IMR-90 (cell line): ENCODE measurements at regions not wholly inside any gene's neighbourhood (a gene's known extent, or its start where the extent isn't known, plus 50 kb on each side); places are given as distances from the start of the nearest gene placed in this dataset.

ENCODE experiments used
- ATAC-seq: fragments of 200-7000 bp; cut with Tn5 transposase; 2 replicates; pipeline ENCODE4 v1.9.1; 2020; ENCODE audit warnings: low read depth, mild to moderate bottlenecking, moderate library complexity
- BruUV-seq: library from RNA; stranded (reverse); fragments of 400-500 nt; replicated peaks from 2 replicates; lab custom pipeline; 2021; lab: Mats Ljungman, UMichigan
- CTCF ChIA-PET: fragments of 300-600 bp; formaldehyde crosslinking; extraction: SDS; loops from one replicate; lab custom pipeline; 2021; ENCODE audit warnings: antibody characterized with exemption; lab: Yijun Ruan, JAX
- POLR2A ChIA-PET: fragments of 300-600 bp; sonication (Branson Sonifier 250); formaldehyde crosslinking; loops from one replicate; lab custom pipeline; 2022; ENCODE audit warnings: antibody characterized with exemption; ENCODE audit not compliant: unreplicated experiment; lab: Charles Lee
- DNase-seq: peaks from one replicate; pipeline ENCODE4 v3.0.0; 2013
- H2AFZ ChIP-seq: replicated peaks from 2 replicates; pipeline ENCODE3; 2013; ENCODE audit warnings: low read length, mild to moderate bottlenecking; ENCODE audit not compliant: poor library complexity
- H2AK5ac ChIP-seq: 2 replicates; pipeline ENCODE4 v1.6.1; 2013; ENCODE audit warnings: low read depth, low read length, inconsistent platforms
- H2AK9ac ChIP-seq: replicated peaks from 2 replicates; pipeline ENCODE3; 2013; ENCODE audit warnings: mild to moderate bottlenecking, low read depth, low read length, moderate library complexity; ENCODE audit not compliant: poor library complexity
- H2BK120ac ChIP-seq: 2 replicates; pipeline ENCODE4 v1.6.1; 2013; ENCODE audit warnings: low read depth, low read length, inconsistent platforms
- H2BK15ac ChIP-seq: 3 replicates; pipeline ENCODE4 v1.6.1; 2013; ENCODE audit warnings: low read depth, low read length, inconsistent platforms
- H2BK20ac ChIP-seq: 2 replicates; pipeline ENCODE4 v1.6.1; 2013; ENCODE audit warnings: low read depth, mild to moderate bottlenecking, inconsistent platforms, low read length, moderate library complexity
- H2BK5ac ChIP-seq: 2 replicates; pipeline ENCODE4 v1.6.1; 2013; ENCODE audit warnings: mild to moderate bottlenecking, low read depth, low read length, inconsistent platforms; ENCODE audit not compliant: poor library complexity, severe bottlenecking
- H3K14ac ChIP-seq: replicated peaks from 2 replicates; pipeline ENCODE4 v1.6.1; 2013; ENCODE audit warnings: low read depth, low read length, inconsistent platforms
- H3K18ac ChIP-seq: 2 replicates; pipeline ENCODE4 v1.6.1; 2013; ENCODE audit warnings: low read depth, low read length, control low read depth
- H3K23ac ChIP-seq: 2 replicates; pipeline ENCODE4 v1.6.1; 2013; ENCODE audit warnings: low read depth, low read length, inconsistent platforms
- H3K27ac ChIP-seq: 2 replicates; pipeline ENCODE4 v1.5.1; 2013; ENCODE audit warnings: mild to moderate bottlenecking, control low read depth, low read length; ENCODE audit not compliant: insufficient read depth
- H3K27me3 ChIP-seq: 2 replicates; pipeline ENCODE4 v1.6.1; 2013; ENCODE audit warnings: low read length; ENCODE audit not compliant: control insufficient read depth, insufficient read depth
- H3K36me3 ChIP-seq: 2 replicates; pipeline ENCODE4 v1.6.1; 2013; ENCODE audit warnings: low read length, mixed read lengths; ENCODE audit not compliant: control insufficient read depth, insufficient read depth
- H3K4ac ChIP-seq: 2 replicates; pipeline ENCODE4 v1.6.1; 2013; ENCODE audit warnings: low read depth, low read length, inconsistent platforms
- H3K4me1 ChIP-seq: 2 replicates; pipeline ENCODE4 v1.6.1; 2013; ENCODE audit warnings: low read length, mixed read lengths; ENCODE audit not compliant: control insufficient read depth, insufficient read depth
- H3K4me2 ChIP-seq: 2 replicates; pipeline ENCODE4 v1.6.1; 2013; ENCODE audit warnings: low read depth, mild to moderate bottlenecking, control low read depth, low read length, moderate library complexity
- H3K4me3 ChIP-seq: 2 replicates; pipeline ENCODE4 v1.5.1; 2013; ENCODE audit warnings: low read depth, mild to moderate bottlenecking, control low read depth, low read length, moderate library complexity; ENCODE audit not compliant: insufficient read depth
- H3K56ac ChIP-seq: 2 replicates; pipeline ENCODE4 v1.6.1; 2013; ENCODE audit warnings: low read length, inconsistent platforms; ENCODE audit not compliant: insufficient read depth; ENCODE audit errors: extremely low read depth
- H3K79me1 ChIP-seq, 2 experiments: 2 replicates each; pipeline ENCODE4 v1.6.1; 2013; ENCODE audit warnings: low read length in 2 of 2, inconsistent platforms in 1 of 2, low read depth in 1 of 2
- H3K9ac ChIP-seq: 2 replicates; pipeline ENCODE4 v1.6.1; 2013; ENCODE audit warnings: low read depth, low read length, control low read depth
- H3K9me1 ChIP-seq: 2 replicates; pipeline ENCODE4 v1.6.1; 2013; ENCODE audit warnings: low read length, inconsistent platforms; ENCODE audit not compliant: insufficient read depth
- H3K9me3 ChIP-seq: 2 replicates; pipeline ENCODE4 v1.6.1; 2013; ENCODE audit warnings: low read length; ENCODE audit not compliant: control insufficient read depth, insufficient read depth
- H4K20me1 ChIP-seq: 2 replicates; pipeline ENCODE4 v1.6.1; 2013; ENCODE audit warnings: low read length, inconsistent platforms; ENCODE audit not compliant: insufficient read depth
- H4K5ac ChIP-seq: 2 replicates; pipeline ENCODE4 v1.6.1; 2013; ENCODE audit warnings: mild to moderate bottlenecking, low read depth, low read length, control low read depth
- H4K8ac ChIP-seq, 2 experiments: 2 replicates each; pipeline ENCODE4 v1.6.1; 2013; ENCODE audit warnings: low read depth in 2 of 2, low read length in 2 of 2, control low read depth in 1 of 2, inconsistent platforms in 1 of 2
- H4K91ac ChIP-seq: 2 replicates; pipeline ENCODE4 v1.6.1; 2013; ENCODE audit warnings: low read depth, low read length, inconsistent platforms; ENCODE audit not compliant: insufficient read depth
- BHLHE40 ChIP-seq: fragments of 150-350 bp; IDR thresholded peaks from 2 replicates; pipeline ENCODE4 v1.6.1; 2016; ENCODE audit warnings: mild to moderate bottlenecking, low read depth, low read length
- CEBPB ChIP-seq: IDR thresholded peaks from 2 replicates; pipeline ENCODE4 v1.6.1; 2012; ENCODE audit warnings: low read depth, low read length, improper control_type of control experiment
- CHD1 ChIP-seq: IDR thresholded peaks from 2 replicates; pipeline ENCODE4 v1.6.1; 2012; ENCODE audit warnings: low read depth, low read length, improper control_type of control experiment
- CTCF ChIP-seq: conservative IDR thresholded peaks from 2 replicates; pipeline ENCODE4 v1.5.1; 2012; ENCODE audit warnings: mild to moderate bottlenecking, low read depth, low read length, improper control_type of control experiment
- FOS ChIP-seq: fragments of 150-350 bp; IDR thresholded peaks from 2 replicates; pipeline ENCODE4 v1.6.1; 2016; ENCODE audit warnings: low read depth, low read length
- MAFK ChIP-seq: IDR thresholded peaks from 2 replicates; pipeline ENCODE4 v1.6.1; 2012; ENCODE audit warnings: low read depth, low read length, improper control_type of control experiment
- MAZ ChIP-seq: IDR thresholded peaks from 2 replicates; pipeline ENCODE4 v1.6.1; 2012; ENCODE audit warnings: low read depth, mild to moderate bottlenecking, low read length, improper control_type of control experiment, moderate library complexity, borderline replicate concordance
- MXI1 ChIP-seq: IDR thresholded peaks from 2 replicates; pipeline ENCODE4 v1.6.1; 2012; ENCODE audit warnings: low read depth, mild to moderate bottlenecking, low read length, moderate library complexity, borderline replicate concordance
- NFE2L2 ChIP-seq: fragments of 150-350 bp; IDR thresholded peaks from 2 replicates; pipeline ENCODE4 v1.6.1; 2016; ENCODE audit warnings: low read depth, mild to moderate bottlenecking, low read length
- POLR2A ChIP-seq: IDR thresholded peaks from 2 replicates; pipeline ENCODE4 v1.6.1; 2012; ENCODE audit warnings: mild to moderate bottlenecking, low read depth, low read length
- RAD21 ChIP-seq: IDR thresholded peaks from 2 replicates; pipeline ENCODE4 v1.6.1; 2012; ENCODE audit warnings: low read length, improper control_type of control experiment
- RCOR1 ChIP-seq: IDR thresholded peaks from 2 replicates; pipeline ENCODE4 v1.6.1; 2012; ENCODE audit warnings: mild to moderate bottlenecking, low read length, improper control_type of control experiment; ENCODE audit not compliant: insufficient replicate concordance
- RFX5 ChIP-seq: IDR thresholded peaks from 2 replicates; pipeline ENCODE4 v1.8.0; 2012; ENCODE audit warnings: low read depth, mild to moderate bottlenecking, low read length, moderate library complexity
- SMC3 ChIP-seq: fragments of 150-350 bp; IDR thresholded peaks from 2 replicates; pipeline ENCODE4 v1.6.1; 2016; ENCODE audit warnings: low read depth, mild to moderate bottlenecking, antibody characterized with exemption, low read length, moderate library complexity
- USF2 ChIP-seq: fragments of 150-350 bp; IDR thresholded peaks from 2 replicates; pipeline ENCODE4 v1.6.1; 2017; ENCODE audit warnings: mild to moderate bottlenecking, antibody characterized with exemption, low read length, low read depth
- WGBS, 2 experiments: methylation state at CpG; one replicate each; pipeline versions ENCODE4 v1.1.5 to v1.1.7; 2013; ENCODE audit warnings: missing lambda C conversion rate in 2 of 2; ENCODE audit not compliant: insufficient read length in 1 of 2; ENCODE audit errors: extremely low coverage in 2 of 2; 5-methylcytosine and 5-hydroxymethylcytosine counted together
- dilution Hi-C: fragments of 300-500 bp; cut with HindIII; formaldehyde crosslinking; loops from one replicate; pipeline ENCODE4 v1.14.3; 2018; ENCODE audit warnings: low sequenced_read_pairs; ENCODE audit not compliant: unreplicated experiment
- in situ Hi-C: fragments of 300-500 bp; cut with MboI; formaldehyde crosslinking; loops from 3 replicates; pipeline ENCODE4 v1.14.3; 2019; ENCODE audit warnings: low sequenced_read_pairs, inconsistent platforms, mixed read lengths
- intact Hi-C: fragments of 100-400 bp; cut with micrococcal nuclease; formaldehyde crosslinking; loops from 2 replicates; pipeline ENCODE4 v1.10.0; 2022
- TF ChIP-seq, protein P1 (sequence below): fragments of 150-350 bp; IDR thresholded peaks from 2 replicates; pipeline ENCODE4 v1.6.1; 2016; ENCODE audit warnings: low read depth, mild to moderate bottlenecking, low read length, moderate library complexity, borderline replicate concordance

GRCh38 chr2:150690261-150690660 lies 202.8 kb upstream of the RND3 start:
- Histone ChIP-seq H2BK5ac (no peak overlapping the region), H3K4me1 (peaks cover 4% of the 10 kb centered on the region; the same call in 1 of the 2 replicates), H3K9ac (no peak overlapping the region), H2AFZ (no peak overlapping the region), H2BK20ac (no peak overlapping the region), H3K9me3 (no peaks in the 10 kb centered on the region), H2BK120ac (no peak overlapping the region), H3K27ac (no peak overlapping the region), H4K5ac (no peak overlapping the region), H3K56ac (no peak overlapping the region), H3K4me3 (no peak overlapping the region), H3K4ac (no peak overlapping the region), H3K23ac (no peak overlapping the region), H3K79me1 (no peaks in the 10 kb centered on the region), H4K91ac (no peak overlapping the region), H3K18ac (no peak overlapping the region), H2BK15ac (no peak overlapping the region), H3K27me3 (no peaks in the 10 kb centered on the region), H3K9me1 (no peaks in the 10 kb centered on the region), H3K4me2 (no peak overlapping the region), H2AK9ac (no peak overlapping the region), H4K8ac (no peak overlapping the region), H2AK5ac (no peak overlapping the region), H4K20me1 (no peaks in the 10 kb centered on the region), H3K36me3 (no peaks in the 10 kb centered on the region), H3K14ac (no peak overlapping the region)
- ATAC-seq (no peak), DNase-seq (no peak)
- POLR2A ChIA-PET = no interaction called here
- intact Hi-C loops (no loop called here), in situ Hi-C loops (no loop called here), dilution Hi-C loops (no loop called here)
- no TSS peak for BruUV-seq
- no peak for TF ChIP-seq RCOR1
- TF ChIP-seq MXI1 = no peak
- TF ChIP-seq, protein P1, sequence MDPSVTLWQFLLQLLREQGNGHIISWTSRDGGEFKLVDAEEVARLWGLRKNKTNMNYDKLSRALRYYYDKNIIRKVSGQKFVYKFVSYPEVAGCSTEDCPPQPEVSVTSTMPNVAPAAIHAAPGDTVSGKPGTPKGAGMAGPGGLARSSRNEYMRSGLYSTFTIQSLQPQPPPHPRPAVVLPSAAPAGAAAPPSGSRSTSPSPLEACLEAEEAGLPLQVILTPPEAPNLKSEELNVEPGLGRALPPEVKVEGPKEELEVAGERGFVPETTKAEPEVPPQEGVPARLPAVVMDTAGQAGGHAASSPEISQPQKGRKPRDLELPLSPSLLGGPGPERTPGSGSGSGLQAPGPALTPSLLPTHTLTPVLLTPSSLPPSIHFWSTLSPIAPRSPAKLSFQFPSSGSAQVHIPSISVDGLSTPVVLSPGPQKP = no peak
- no peak for TF ChIP-seq FOS
- TF ChIP-seq NFE2L2 = no peak
- TF ChIP-seq CTCF = no peak
- TF ChIP-seq CHD1 = no peak
- TF ChIP-seq CEBPB = no peak
- TF ChIP-seq POLR2A = no peak
- TF ChIP-seq BHLHE40 = no peak
- no peak for TF ChIP-seq USF2
- TF ChIP-seq RFX5 = no peak
- TF ChIP-seq MAZ = no peak
- TF ChIP-seq SMC3 = no peak
- no peak for TF ChIP-seq RAD21
- TF ChIP-seq MAFK = no peak
- CTCF ChIA-PET = interaction anchor here (1.5 kb wide), 1 partner anchor 8 kb away, joined by 3 read pairs; no protein-coding TSS in a partner anchor
- WGBS, 2 experiments = no CpG with 5 or more reads among the region's 2 CpGs
